PFSK-1 (cell line): ENCODE measurements at regions not wholly inside any gene's neighbourhood (a gene's known extent, or its start where the extent isn't known, plus 50 kb on each side); places are given as distances from the start of the nearest gene placed in this dataset.

ENCODE experiments used
- FOXP2 ChIP-seq: optimal IDR thresholded peaks from 2 replicates; pipeline ENCODE3; 2011; ENCODE audit warnings: borderline replicate concordance, control low read depth, inconsistent platforms; ENCODE audit not compliant: insufficient read depth; ENCODE audit errors: extremely low read length, extremely low read depth
- POLR2AphosphoS5 ChIP-seq: IDR thresholded peaks from 2 replicates; pipeline ENCODE4 v1.6.1; 2012; ENCODE audit warnings: low read depth, mild to moderate bottlenecking, control low read depth, low read length, moderate library complexity
- SIN3A ChIP-seq: IDR thresholded peaks from 2 replicates; pipeline ENCODE4 v1.6.1; 2012; ENCODE audit warnings: mild to moderate bottlenecking, low read length, moderate library complexity, borderline replicate concordance; ENCODE audit not compliant: insufficient read depth
- TAF1 ChIP-seq: IDR thresholded peaks from 2 replicates; pipeline ENCODE4 v1.6.1; 2012; ENCODE audit warnings: low read length, control low read depth, borderline replicate concordance; ENCODE audit not compliant: insufficient read depth
- TF ChIP-seq, protein P1 (sequence below), 2 experiments: IDR thresholded peaks; 2 replicates each; pipeline versions ENCODE4 v1.6.1 to v1.8.0; 2011 to 2012; ENCODE audit warnings: low read depth in 2 of 2, low read length in 2 of 2, control low read depth in 1 of 2, inconsistent platforms in 1 of 2, mild to moderate bottlenecking in 1 of 2, moderate library complexity in 1 of 2; ENCODE audit not compliant: insufficient read depth in 1 of 2

DNA sequence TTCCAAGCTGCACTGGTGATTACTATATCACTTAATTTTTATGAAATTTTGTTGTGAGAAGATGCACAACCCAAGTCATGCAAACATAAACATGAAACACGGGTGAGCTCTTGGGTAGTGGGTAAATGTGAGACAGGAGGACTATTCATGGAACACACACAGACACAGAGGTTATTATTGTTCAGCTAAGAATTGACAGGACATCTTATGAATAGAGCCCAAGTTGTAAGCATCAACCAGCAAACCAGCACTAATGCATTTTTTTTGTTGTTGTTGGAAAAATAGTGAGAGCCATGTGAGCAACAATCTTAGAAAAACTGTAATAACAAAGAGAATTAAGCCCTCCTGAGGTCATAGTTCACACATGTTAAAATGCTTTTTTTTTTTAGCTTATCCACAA lies 1179.7 kb downstream of the GATA3 start:
- TF ChIP-seq POLR2AphosphoS5 (no peak), FOXP2 (no peak), TAF1 (no peak), SIN3A (no peak)
- TF ChIP-seq, protein P1, sequence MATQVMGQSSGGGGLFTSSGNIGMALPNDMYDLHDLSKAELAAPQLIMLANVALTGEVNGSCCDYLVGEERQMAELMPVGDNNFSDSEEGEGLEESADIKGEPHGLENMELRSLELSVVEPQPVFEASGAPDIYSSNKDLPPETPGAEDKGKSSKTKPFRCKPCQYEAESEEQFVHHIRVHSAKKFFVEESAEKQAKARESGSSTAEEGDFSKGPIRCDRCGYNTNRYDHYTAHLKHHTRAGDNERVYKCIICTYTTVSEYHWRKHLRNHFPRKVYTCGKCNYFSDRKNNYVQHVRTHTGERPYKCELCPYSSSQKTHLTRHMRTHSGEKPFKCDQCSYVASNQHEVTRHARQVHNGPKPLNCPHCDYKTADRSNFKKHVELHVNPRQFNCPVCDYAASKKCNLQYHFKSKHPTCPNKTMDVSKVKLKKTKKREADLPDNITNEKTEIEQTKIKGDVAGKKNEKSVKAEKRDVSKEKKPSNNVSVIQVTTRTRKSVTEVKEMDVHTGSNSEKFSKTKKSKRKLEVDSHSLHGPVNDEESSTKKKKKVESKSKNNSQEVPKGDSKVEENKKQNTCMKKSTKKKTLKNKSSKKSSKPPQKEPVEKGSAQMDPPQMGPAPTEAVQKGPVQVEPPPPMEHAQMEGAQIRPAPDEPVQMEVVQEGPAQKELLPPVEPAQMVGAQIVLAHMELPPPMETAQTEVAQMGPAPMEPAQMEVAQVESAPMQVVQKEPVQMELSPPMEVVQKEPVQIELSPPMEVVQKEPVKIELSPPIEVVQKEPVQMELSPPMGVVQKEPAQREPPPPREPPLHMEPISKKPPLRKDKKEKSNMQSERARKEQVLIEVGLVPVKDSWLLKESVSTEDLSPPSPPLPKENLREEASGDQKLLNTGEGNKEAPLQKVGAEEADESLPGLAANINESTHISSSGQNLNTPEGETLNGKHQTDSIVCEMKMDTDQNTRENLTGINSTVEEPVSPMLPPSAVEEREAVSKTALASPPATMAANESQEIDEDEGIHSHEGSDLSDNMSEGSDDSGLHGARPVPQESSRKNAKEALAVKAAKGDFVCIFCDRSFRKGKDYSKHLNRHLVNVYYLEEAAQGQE (IDR thresholded peaks at IDR 0.05; ENCODE audit: insufficient read depth in 1 of 2, low read depth in 2 of 2, low read length in 2 of 2), result no peak

DNA sequence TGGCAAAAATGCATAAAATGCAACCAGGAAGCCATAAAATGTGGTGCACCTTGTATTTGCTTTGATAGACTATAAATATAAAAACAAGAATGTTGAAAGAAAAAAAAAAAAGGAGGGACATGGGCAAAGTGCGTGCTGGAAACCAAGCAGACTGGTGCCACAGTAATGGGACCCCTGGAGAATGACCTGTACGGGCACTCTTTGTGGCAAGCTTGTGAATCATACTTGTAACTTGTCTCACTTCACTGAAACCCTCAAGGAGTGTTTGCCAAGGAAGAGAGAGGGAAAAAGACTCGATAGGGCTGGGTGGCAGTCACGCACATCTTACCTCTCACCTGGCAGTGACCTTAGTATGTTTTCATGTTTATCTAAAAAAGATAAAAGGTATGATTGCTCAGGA lies 1183.6 kb downstream of the GATA3 start:
- TF ChIP-seq POLR2AphosphoS5 (no peak), SIN3A (no peak), TAF1 (no peak), FOXP2 (no peak)
- TF ChIP-seq, protein P1 (IDR thresholded peaks at IDR 0.05; ENCODE audit: insufficient read depth in 1 of 2, low read depth in 2 of 2, low read length in 2 of 2), result no peak

DNA sequence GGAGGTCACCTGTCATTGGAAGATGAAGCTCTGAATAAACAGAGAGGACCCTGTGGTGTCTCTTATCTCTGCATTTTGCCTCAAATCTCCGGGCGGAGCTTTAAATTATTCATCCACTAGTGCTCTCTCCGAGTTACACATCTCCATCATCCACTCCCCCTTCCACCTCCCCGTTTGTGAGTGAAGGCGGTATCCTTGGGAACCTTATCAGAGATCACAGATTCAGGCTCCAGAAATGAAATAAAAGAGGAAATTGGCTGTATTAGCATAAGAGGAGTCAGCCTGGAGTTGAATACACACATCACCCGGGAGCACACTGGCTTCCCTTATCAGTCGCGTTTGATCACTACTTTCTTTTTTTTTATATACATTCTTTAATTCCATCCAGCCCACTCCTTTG lies 1184.8 kb downstream of the GATA3 start:
- no peak for TF ChIP-seq FOXP2
- TF ChIP-seq SIN3A, result no peak
- TF ChIP-seq POLR2AphosphoS5, result no peak
- TF ChIP-seq, protein P1 (IDR thresholded peaks at IDR 0.05; ENCODE audit: insufficient read depth in 1 of 2, low read depth in 2 of 2, low read length in 2 of 2), result no peak
- TF ChIP-seq TAF1, result no peak

DNA sequence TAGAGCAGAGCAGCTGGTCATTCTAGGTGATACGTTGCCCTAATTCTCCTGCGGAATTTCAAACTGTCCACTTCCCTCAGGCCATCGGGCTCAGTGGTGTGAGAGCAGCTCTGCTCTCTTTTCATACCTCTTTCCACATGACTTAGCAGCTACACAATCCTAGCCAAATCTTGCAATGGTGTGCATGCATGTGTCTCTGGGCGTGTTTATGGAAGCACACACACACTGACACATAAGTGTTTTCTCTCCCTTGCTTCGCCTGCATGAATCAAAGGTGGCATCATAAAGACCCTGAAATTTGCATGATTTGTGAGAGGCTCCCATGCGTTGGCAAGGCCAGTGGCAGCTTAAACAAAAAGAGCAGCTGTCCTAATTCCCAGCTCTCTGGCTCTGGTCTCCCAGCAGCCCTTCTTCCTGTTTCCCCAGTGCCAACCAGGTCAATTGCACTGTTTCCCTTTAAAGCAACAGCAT lies 1189.5 kb downstream of the GATA3 start:
- TF ChIP-seq TAF1 (no peak), SIN3A (no peak), FOXP2 (no peak), POLR2AphosphoS5 (no peak)
- TF ChIP-seq, protein P1 (IDR thresholded peaks at IDR 0.05; ENCODE audit: insufficient read depth in 1 of 2, low read depth in 2 of 2, low read length in 2 of 2), result no peak

DNA sequence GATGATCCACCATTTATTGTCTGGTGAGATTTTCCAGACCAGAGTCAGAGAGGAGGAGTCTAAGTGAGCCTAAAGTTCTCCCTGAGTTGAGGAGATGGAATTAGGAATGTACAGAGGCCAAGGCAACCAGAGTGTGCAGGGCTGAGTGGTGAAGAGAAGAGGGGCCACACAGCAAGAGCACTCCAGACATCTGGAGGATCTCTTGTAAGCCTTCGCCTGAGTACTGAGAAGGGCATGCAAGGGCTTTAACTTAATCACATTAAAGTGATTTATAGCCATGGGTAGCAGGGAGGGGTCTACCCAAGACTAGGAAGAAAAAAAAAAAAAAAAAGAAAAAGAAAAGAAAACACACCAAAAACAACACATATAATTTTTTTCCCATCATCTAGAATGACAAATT lies 1190.4 kb downstream of the GATA3 start:
- TF ChIP-seq TAF1, result no peak
